GM20431 (cell line): ENCODE measurements at regions not wholly inside any gene's neighbourhood (a gene's known extent, or its start where the extent isn't known, plus 50 kb on each side); places are given as distances from the start of the nearest gene placed in this dataset.
"Not testable (repeated sequence)": the region's sequence is repeated elsewhere in the genome, so short reads cannot be mapped to it uniquely, and the experiment has no call there.

ENCODE experiments used
- in situ Hi-C: fragments of 300-500 bp; cut with MseI, MboI; formaldehyde crosslinking; loops from one replicate; pipeline ENCODE4 v1.15.0; 2020; ENCODE audit warnings: low sequenced_read_pairs; ENCODE audit not compliant: unreplicated experiment

DNA sequence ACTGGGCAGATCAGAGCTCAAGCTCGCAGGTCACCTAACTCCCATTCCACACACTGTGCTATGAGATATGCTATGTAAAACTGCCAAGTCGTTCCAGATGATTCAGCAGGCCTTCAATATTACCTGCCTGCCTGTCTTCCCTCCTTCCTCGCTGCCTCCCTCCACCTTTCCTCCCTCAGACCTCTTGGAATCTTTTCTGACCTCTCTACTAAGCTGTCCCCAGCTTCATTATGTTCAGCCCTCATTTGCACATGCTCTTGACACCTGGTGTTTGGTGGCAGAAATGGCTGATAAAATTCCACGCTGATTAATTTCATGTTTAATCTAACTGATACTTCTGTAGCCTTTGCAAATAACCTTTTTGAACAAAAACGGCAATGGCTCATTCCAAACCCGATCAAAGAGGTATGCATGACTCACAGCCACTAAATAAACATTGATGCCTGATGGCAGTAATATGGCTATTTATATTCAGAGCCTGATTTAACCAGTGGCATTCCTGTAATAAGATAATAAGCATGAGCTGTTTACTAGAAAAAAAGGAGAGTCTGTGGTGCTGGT lies 130.8 kb upstream of the EGLN3 start:
- in situ Hi-C loops: no loop called here

DNA sequence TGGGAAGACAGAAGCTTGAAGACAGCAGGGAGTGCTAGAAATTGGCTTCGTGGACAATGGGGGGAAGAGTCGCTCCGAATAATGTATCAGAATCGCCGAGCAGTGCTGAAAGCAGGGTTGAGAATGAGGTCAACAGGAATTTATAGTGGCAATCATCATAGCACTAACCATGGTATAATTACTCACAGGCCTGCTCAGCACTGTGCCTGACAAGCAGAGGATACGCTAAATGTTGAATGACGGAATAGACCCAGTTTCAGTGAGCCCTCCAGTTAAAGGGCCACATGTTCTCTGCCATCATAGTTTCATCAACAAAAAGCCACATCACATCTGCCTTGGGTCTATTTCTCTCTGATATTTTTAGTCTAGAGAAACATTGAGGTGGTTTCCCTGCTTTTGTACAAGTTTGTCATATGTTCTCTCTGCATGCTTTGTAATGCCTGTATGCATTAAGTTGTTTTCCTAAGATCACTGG lies 130.3 kb upstream of the EGLN3 start:
- in situ Hi-C loops: no loop called here

DNA sequence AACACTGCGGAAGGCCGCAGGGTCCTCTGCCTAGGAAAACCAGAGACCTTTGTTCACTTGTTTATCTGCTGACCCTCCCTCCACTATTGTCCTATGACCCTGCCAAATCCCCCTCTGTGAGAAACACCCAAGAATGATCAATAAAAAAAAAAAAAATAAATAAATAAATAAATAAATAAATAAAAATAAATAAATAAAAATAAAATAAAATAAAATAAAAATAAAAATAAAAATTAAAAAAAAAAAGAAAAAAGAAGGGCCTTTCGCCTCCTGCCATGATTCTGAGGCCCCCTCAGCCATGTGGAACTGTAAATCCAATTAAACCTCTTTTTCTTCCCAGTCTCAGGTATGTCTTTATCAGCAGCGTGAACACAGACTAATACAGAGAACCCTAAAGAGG lies 128.8 kb upstream of the EGLN3 start:
- in situ Hi-C loops: not testable (repeated sequence)

DNA sequence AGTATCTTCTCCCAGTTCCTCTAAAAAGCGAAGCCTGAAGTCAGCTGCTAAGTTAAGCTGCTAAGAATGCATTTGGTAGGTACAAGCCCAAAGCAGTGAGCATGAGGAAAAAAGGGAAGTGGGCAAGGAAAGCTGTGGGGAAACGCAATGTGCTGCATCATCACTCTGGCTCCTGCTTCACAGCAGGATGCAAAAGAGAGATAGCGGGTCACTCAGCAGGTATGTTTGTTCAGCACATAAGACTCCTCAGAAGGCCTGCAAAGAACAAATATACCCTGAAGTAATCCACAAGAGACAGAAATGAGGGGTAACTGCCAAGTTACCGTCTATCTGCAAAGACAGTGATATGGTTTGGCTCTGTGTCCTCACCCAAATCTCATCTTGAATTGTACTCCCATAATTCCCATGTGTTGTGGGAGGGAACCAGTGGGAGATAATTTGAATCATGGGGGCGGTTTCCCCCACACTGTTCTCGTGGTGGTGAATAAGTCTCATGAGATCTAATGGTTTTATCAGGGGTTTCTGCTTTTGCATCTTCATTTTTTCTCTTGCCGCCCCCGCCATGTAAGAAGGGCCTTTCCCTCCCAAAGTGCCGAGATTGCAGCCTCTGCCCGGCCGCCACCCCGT lies 127.4 kb upstream of the EGLN3 start:
- in situ Hi-C loops: no loop called here

DNA sequence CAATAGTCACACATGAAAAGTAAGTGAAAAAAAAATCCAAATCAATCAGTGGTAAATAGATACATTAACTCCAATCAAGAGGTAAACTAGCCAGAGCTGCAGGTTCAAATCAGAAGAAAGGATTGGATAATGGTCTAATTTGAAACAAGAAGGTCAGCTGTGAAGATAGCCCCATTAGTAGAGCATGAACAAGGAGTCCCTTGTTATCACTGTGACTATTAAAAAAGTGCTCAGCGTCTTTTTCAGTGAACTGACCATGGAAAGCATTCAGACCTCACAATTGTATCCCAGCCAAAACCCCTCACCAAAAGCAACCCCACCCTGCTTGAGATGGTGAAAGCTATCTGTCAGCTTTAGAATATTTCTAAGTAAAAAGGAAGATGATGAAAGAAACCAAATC lies 125.0 kb upstream of the EGLN3 start:
- in situ Hi-C loops: no loop called here

DNA sequence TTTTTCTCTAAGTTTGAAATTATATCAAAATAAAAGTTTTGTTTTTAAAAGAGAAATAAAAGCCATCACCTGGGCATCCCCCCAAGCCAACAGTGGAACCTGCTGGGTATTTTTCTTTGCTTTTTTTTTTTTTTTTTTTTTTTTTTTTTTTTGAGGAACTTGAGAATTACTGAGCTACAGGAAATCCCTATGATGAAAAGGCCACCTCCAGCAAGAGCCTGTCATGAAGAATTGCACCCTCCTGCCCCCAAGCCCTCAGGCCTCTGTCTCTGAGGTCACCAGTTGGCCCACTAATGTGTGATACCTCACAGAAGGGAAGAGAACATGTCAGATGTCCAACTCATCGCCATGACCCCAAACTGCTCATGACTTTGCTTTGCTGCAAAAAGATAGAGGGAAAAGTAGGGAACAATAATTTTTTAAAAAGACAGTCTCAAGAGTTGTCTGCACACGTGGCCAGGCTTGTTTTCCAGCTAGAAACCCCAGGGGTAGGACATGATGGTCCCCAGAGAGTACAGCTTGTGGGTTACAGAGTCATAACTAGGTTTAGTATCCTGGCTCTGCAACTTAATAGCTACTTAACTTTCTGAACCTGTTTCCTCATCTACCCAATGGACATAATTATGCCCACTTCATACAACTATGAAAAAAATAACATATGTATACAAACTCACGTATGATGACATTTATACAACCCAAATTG lies 124.3 kb upstream of the EGLN3 start:
- in situ Hi-C loops: no loop called here

DNA sequence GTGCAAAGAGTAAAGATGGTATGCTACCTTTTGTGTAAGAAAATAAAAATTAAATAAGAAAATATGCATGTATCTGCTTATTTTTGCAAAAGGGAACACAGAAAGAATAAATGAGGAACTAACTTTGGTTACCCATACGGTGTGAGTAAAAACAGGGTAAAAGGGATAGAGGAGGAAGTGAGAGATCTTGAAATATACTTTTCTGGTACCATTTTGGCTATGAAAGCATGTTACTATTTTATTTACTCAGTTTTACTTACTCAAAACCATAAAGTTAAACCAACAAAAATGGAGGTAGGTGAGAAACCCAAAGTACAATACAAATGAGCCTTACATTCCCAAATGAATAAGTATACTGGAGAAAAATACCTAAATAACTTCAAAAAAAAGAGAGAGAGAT lies 122.0 kb upstream of the EGLN3 start:
- in situ Hi-C loops: no loop called here

DNA sequence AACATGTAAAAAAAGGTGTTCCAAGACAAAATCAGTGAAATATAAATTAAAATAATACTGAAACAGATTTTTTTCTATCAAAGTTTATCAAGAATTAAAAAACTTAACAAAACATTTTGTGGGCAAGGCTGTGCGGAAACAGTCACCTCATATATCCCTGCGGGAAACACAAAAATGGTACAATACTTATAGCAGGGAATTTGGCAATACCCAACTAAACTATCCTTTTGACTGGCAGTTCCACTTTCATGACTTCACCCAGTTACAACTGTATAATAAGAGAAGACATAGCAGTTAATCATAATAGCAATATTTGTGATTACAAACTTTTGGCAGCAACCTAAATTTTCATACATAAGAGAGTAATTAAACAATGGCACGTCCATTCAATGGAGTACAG lies 121.5 kb upstream of the EGLN3 start:
- in situ Hi-C loops: no loop called here

DNA sequence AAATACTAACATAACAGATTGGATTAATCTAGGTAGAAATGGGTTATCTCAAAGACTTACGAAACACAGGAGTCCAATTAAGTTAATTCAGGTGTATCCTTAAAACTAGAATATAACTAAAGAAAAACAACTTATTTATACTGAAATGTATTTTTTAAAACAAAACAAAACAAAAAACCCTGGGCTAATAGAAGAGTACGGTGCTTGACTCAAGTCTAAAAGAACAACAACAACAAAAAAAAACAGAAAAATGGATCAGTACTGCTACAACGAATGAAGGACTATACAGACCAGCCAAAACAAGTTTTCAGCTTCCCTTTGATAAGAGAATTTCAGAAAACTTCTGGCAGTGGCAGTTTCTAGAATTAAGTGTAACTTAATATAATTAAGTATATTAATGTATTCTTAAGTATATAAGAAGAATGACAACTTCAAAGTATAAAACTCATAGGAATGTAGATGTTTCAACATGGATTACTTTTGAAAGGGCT lies 120.1 kb upstream of the EGLN3 start:
- in situ Hi-C loops: no loop called here

DNA sequence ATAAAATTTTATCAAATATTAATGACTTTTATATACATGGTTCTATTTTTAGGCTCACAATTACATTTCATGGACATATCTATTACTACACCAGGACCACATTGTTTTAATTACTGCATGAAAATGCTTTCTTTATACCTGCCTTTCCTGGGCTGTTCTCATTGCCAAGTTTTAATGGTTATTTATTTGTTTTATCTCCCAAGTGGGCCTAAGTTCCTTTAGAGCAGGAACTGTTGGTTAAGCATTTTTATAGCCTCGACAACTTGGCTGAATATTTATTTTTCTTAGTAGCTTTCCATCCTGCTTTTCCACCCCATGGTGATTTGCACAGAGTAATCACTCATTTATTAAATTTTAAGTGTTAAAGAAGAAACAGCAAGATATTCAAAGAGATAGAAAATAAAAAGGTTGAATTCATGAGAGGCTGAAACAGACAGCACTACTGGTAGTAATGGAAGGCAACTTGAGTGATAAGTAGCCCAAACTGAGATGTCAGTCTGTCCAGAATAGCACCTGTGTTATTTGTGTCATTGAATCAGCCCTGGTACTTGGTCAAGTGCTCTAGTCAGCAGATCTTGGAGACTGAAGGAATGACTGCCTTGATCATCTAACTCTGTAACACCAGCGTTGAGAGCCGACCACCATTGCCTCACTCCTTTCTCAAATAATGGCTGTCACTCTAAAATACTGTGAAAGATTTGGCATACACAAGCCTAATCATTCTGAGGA lies 119.1 kb upstream of the EGLN3 start:
- in situ Hi-C loops: no loop called here

DNA sequence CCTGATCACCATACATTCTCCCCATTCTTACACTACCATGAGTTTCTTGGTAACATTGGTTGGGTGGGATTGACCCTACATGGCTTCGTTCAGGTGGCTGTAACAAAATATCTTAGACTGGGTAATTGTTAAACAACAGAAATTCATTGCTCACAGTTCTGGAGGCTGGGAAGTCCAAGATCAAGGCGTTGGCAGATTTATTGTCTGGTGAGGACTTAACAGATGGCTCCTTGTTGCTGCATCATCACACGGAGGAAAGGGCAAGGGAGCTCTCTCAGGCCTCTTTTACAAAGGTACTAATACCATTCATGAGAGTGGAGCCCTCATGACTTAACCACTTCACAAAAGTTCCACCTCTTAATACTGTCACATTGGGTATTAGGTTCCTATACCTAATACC lies 116.7 kb upstream of the EGLN3 start:
- in situ Hi-C loops: no loop called here

DNA sequence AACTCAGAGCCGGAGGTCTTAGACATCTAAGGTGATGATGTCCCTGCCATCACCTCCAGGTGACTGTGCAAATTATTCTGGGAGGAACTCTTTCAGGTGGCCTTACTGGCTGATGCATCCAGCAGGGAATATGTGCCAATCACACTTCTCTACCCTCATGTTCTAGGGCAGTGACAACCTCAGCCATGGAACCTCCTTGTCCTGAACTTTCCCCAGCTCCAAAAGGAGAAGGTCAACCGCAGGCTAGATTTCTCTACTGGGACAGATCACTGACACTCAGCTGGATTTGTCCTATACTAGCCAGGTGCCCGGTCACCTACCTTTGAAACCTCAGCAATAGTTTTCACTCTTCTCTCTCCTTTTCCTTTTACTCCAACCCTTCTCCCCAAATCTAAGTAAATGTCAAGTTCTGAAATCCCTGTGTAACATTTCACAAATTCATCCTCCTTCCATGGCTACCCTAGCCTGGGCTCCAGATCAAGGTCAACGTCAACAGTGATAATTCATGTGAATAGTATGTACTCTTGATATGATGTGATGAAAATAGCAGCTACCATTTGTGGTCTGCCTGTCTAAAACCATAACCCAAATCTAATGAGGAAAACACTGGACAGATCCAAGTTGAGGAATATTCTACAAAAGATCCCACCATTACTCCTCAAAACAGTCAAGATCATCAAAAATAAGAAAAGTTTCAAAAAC lies 115.0 kb upstream of the EGLN3 start:
- in situ Hi-C loops: no loop called here

DNA sequence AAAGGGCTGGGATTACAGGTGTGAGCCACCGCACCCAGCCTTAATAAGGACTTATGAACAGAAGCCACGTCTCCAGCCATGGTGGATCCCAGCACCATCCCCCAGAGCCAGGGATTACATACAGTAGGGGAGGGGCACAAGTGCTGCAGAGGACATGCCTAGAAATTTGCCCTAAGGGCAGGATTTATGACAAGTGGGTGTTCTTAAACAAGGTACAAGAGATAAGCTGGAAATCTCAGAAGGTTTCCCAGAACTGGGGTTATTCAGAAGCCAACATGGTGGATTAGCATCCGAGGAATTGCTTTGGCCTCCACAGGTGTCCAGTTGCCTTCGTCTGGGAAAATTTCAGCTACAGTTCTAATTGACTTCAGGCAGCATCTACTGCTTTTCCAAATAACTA lies 114.4 kb upstream of the EGLN3 start:
- in situ Hi-C loops: no loop called here

DNA sequence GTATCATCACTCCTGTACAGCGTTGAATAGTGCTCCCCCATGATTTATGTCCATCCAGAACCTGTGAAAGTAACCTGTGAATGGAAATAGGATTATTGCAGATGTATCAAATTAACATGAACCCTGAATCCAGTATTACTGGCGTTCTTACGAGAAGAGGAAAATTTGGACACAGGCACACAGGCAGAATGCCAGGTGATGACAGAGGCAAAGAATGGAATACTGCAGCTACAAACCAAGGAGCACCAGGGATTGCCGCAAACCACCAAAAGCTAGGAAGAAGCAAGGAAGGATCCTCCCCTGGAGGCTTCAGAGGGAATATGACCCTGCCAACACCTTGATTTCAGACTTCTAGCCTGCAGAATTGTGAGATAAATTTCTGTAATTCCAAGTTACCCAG lies 113.5 kb upstream of the EGLN3 start:
- in situ Hi-C loops: no loop called here

DNA sequence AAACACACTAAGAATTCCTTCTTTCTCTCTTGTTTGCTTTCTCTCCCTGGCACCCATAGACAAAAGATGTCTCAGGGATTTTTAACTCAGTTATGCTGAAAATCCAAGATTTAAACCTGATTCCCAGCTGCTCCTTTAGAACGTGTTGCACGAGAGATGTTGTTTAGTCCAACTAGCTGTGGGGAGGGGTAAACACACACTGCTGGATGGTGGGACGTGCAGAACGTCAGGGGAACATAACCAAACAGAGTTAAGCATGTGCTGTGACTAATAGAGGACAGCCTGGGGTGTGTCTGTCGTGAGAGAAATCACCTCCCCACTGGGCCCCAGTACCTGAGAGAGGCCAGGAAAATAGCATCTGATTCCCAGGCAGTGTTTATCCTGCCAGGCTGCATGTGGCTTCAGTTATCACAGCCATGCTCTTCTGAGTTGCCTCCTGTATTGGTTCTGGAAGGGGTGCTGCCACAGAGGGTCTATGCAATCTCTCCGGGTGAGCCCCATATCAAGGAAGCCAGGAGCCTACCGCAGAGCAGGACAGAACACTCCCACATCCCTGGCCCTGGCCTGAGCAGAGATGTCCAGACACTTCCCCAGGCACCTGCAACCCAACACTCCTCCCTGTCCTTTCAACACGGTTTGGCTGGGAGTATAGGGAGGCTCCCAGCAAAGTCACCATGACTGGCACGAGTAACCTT lies 112.7 kb upstream of the EGLN3 start:
- in situ Hi-C loops: no loop called here

DNA sequence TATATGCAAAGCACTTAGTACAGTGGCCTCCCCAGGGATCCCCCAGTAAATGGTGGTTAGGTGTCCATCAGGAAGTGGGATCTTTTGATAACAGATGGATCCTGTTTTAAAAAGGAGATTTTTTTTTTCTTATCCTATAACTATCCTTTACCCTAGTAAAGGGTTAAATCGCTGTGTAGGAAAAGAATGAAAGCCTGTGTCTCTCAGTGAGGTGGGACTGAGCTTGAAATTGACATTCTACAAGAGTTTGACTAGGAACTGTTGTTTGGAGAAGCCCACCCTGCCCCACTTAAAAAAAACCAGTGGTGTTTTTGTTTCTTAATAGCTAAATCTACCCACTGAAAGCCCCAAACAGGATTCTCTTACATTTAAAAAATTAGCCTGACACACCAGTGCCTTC lies 112.2 kb upstream of the EGLN3 start:
- in situ Hi-C loops: no loop called here

DNA sequence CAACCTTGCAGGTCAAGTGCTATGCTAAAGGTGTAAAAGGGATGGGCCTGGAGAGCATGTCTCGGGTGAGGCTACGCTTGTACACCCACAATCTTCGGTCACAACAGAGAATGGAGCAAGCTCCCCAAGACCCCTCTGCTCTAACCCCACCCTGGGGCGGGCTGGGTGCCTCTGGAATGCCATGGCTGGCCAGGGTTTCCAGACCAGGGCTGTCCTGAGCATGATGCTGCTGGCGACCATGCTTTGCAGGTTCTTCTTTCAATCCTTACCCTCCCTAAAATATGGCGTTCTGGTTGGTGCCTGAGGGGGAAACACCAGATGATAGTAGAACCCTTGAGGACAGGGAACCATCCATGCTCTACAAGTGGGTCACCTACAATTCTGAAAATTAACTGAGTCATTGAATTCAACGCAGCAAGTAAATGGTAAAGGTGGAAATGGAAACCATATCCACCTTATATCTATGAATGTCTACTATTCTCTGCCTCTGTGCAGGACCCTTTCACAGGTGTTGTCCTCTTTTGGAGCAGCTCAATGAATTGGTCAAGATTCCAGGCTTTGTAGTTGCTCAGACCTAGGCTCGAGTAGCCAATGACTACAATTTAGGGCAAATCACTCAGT lies 111.6 kb upstream of the EGLN3 start:
- in situ Hi-C loops: no loop called here

DNA sequence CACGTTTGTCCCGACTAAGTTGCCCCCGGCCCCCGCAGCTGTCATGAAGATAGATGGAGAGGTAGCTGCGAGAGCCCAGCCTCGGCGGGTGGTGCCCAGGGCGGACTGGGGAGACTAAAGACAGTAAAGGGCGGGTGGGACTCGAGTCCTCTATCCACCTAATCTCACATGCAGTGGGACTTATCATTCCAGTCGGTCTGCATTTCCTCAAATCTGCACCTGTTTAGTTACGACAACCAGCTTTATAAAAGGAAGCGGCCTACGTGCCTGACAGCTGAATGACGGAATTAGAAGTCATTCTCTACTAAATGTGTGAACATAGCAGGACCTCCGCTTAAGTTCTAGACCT lies 109.8 kb upstream of the EGLN3 start:
- in situ Hi-C loops: no loop called here

DNA sequence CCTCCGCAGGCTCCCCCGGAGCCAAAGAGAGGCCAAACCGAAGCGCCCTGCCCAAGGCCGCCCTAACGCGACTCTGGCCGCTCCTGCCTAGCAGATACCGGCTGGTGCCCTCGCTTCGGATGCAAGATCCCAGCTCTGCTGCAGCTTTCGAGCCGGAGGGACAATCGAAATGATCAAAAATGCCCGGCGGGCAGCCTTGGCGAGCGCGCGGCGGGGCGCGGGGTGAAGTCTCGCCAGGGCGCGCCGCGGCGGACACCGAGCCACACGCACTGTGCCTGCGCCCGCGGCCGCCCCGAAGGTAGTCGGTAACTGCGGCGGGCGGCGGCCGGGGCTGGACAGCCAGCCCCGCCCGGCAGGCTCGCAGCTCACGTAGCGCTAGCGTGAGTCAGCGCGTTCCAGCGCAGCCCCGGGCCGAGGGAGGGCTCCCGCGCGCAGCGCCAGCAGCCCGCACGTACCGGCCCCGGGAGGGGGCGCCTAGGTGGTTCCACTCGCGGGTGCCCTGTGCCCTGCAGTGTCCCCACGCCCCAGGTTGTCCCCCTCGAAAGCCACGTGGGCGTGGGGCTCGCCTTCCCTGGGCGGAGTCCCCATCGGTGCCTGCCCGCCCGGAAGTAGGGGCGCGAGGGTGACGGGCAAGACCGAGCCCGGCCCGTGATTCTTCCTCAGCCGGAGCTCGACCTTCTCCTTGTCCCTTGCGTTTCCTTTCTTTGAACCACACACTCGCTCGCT lies 109.2 kb upstream of the EGLN3 start:
- in situ Hi-C loops: no loop called here
